HG03103 (cell line): ENCODE measurements at regions not wholly inside any gene's neighbourhood (a gene's known extent, or its start where the extent isn't known, plus 50 kb on each side); places are given as distances from the start of the nearest gene placed in this dataset.
"Not testable (repeated sequence)": the region's sequence is repeated elsewhere in the genome, so short reads cannot be mapped to it uniquely, and the experiment has no call there.

Source experiments
- ATAC-seq: cut with Tn5 transposase; IDR thresholded peaks from one replicate; pipeline ENCODE4 v1.9.1; 2021; ENCODE audit warnings: low read depth; ENCODE audit not compliant: unreplicated experiment

DNA sequence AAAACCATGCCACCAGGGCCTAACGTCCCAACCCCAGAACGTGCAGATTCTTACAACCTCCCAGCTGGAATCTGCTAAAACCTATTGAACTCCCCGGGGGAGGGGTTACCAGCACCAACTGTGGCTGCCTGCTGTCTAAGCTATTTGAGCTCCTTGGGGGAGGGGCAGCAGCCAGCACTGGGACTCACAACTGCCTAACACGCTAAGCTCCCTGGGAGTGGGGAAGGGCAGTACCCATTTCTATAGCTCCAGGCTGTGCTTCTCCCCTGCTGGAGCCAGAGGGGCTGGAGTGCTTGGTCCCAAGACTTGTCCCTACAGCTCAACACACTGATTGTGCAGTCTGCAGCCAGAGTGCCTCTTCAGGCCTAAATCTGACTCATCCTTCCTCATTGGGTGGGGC is 459.8 kb upstream of the FGF16 start:
- no peak for ATAC-seq

DNA sequence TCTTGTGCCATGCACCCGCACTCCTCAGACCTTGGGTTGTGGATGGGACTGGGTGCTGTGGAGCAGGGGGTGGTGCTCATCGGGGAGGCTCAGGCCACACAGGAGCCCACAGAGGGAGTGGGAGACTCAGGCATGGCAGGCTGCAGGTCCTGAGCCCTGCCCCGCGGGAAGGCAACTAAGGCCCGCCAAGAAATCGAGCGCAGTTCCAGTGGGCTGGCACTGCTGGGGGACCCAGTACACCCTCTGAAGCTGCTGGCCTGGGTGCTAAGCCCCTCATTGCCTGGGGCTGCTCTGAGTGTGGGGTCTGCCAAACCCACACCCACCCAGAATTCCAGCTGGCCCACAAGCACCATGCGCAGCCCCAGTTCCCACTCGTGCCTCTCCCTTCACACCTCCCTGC is 450.5 kb upstream of the FGF16 start:
- no peak for ATAC-seq

DNA sequence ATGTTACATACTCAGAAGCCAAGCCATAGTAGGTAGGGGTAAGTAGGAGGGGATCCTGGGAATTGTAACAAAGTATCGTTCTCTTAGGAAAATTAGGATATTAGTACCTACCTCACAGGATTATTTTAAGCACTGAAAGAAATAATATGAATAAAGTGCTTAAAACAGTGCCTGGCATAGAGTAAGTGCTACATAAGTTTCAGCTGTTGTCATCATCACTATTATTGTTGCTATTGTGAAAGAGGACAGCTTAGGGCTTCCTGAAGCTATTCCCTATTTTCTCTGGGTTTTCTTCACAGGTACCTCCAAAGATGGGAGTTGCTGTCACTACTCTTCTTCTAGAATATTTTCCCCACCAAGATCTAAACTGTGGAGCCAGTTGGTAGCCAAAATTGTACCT is 443.7 kb upstream of the FGF16 start:
- ATAC-seq: no peak

DNA sequence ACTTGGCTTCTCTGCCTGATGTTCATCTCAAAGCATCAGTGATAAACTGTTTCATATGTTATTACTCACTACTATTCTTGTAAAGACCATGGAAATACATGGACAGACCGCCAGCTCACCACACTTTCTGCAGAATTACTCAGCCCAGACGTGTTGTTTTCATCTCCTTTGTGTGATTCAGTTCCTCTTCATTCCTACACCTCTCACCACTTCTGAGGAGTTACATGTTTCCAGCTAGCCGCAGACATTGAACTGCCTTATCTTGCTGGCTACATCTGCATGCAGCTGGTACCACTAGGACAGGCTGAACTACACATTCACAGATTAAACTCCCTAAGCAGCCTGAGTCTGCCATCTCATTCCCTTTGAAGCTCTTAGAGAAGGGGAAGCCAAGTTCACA is 443.2 kb upstream of the FGF16 start:
- ATAC-seq: no peak

DNA sequence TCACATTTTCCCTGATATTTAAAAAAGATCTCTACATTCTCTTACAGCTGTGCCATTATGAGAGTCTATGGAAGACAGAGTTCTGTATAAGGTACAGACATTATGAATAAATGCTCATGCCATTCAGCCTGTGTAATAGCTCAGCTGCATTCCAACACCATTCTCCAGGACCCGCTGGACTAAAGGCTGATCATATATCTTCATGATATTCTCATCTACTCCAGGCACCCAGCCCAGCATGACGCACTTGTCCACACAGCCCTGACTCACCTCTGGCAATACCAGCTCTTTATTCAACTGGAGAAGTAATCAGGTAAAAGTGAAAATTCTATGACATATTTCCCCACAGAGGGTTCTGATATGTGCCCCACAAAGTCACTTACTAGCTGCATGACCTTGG is 437.5 kb upstream of the FGF16 start:
- no peak for ATAC-seq

DNA sequence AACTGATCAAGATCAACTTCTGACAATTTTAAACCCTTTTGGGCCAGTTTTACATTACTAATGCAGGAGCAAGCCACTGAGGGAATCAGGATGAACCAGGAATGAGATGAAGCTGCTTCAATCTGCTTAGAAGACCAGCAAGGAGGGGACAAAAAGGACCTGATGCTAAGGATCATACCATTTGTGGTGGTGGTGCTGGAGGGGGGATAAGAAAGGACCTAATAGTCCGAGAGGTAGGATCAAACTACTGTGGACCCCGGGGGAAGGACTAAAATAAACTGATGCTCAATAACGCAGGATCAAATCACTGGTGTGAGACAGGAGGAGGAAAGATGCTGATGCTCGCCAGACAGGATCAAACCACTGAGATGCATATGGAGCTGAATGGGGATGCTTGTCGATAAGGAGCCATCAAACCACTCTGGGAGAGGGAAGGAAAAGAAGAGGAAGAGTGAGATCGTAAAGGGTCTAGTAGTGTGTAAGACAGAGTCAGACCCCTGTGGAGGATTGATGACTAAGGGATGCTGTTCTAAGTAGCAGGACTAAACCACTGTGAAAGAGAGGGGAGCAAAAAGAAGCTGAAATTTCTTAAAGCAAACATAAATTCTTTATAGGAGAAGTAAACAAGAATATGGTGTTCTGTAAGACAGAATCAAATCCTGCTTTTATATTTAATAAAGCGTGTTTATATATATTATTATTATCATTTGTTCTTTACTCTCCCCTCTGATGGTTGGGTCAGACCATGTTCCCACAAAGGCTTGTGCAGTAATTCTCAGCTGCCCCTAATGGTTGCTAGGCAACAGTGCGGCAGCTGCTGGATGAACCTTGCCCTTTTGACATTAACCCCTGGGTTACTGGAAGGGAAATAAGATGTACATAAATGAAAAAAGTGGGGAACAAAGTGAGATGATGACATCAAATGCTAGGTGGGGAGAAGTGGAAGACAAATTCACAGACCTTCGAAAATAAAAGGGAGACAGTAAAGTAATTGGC is 432.5 kb upstream of the FGF16 start:
- ATAC-seq: no peak

DNA sequence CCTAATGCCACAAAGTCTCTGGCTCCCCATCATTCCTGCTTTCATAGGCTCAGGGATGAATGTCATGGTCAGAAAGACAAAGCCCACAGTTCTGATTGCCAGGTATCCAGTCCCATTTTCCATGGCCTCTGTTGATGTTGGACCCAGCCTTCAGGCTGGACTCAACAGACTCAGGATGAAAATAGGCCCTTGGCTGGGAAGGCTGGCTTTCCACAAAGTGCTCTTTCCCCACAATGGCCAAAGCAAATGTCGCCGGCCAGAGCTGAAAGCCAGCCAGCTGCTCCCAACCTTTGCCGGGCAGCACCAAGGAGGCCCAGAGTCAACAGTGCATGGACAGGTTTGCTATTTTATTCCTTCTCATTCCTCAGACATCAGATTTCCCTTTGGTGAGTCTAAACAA is 430.1 kb upstream of the FGF16 start:
- no peak for ATAC-seq

DNA sequence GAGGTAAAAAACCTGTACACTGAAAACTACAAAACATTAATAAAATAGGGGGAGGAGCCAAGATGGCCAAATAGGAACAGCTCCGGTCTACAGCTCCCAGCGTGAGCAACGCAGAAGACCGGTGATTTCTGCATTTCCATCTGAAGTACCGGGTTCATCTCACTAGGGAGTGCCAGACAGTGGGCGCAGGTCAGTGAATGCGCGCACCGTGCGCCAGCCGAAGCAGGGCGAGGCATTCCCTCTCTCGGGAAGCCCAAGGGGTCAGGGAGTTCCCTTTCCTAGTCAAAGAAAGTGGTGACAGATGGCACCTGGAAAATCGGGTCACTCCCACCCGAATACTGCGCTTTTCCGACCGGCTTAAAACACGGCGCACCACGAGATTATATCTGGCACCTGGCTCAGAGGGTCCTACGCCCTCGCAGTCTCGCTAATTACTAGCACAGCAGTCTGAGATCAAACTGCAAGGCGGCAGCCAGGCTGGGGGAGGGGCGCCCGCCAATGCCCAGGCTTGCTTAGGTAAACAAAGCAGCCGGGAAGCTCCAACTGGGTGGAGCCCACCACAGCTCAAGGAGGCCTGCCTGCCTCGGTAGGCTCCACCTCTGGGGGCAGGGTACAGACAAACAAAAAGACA is 400.9 kb upstream of the FGF16 start:
- ATAC-seq: not testable (repeated sequence)

DNA sequence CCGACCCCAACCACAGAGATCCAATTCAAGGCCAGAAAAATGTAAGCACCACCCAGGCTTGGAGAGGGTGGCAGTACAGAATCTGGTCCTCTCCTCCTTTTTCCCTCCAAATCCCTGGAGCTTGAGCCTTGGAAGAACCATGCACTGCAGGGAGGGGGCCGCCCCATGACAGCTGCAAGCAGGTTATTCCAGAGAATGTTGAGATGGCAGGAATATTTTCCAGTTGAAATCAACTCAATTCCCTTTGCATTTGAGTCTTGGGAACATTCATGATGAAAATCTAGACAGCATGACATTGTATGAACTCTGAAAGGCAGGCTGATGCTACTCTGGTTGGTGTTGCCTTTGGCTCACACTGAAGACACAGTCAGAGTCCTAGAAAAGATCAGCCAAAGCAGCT is 386.6 kb upstream of the FGF16 start:
- ATAC-seq: no peak

DNA sequence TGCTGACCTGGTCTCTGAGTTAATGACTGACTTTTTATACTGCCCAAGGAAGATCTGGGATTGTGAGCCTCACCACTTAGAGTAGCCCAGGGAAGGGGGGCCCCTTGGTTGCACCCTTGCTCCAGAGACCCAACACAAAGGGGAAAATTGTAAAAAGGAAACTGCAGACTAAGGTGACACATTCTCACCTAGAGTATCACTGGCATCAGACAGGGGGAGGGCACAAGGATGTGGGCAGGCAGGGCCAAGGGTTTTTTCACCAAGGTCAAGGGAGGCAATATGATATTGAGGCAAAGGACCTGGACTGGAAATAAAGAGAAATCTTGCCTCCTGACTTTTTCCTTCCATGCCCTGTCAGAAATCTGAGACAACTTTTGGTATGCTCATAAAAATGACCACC is 386.2 kb upstream of the FGF16 start:
- no peak for ATAC-seq

DNA sequence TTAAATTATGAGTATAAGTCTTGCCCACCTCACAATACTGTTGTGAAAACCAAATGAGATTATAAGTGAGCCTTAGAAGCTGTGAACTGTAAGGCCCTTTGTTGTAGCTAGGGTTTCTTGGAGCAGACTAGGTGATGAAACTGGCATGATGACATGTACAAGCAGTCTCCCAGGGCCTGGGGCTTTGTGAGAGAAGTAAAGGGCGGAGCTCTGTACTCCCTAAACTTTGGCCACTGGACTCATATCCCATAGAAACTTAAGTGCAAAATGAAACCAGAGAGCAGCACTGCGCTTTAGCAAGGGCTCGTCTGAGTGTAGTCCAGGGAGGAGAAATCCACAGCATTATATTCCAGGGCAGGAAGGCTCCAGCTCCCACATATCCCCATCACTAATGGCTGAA is 385.6 kb upstream of the FGF16 start:
- no peak for ATAC-seq

DNA sequence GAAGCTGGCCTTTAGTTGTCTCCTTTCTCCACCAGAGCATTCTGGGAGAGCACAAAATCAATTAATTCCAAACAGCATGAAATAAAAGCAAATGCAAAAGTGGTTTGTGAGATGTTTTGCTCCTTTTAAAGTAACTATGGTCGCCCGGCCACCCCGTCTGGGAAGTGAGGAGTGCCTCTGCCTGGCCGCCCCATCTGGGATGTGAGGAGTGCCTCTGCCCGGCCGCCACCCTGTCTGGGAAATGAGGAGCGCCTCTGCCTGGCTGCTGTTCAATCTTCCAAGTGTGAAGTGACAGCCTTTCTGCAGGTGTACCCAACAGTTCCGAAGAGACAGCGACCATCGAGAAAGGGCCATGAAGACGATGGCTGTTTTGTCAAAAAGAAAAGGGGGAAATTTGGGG is 381.3 kb upstream of the FGF16 start:
- no peak for ATAC-seq

DNA sequence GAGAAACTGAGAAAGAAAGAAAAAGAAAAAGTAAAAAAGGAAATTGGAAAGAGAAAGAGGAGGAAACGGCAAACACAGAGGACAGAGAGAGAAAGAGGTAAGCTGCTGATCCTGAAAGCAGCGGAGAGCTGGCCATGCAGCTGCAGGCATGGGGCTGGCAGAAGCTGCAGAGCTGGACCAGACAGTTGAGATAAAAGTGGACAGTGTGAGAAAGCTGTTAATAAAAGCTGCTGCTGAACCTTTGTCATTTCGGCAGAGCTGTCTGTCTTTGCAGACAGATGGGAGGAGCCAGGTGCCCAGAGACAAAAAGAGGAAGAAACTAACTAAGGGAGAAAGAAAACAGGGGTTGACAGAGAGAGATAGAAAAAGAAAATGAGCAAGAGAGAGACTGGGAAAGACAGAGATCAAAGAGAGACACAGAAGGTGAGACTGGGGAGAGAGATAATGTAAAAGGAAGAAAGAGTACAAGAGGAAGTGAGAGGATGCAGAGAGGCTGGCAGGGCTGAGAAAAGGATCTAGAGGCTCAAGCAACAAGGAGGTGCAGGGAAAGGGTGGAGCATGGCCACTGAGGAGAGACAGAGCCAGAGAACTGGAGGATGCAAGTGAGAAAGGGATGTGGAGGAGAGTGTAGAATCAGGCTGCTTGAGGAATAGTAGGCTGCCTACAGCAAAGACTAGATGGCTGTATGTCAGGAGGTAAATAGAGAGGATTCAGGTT is 376.8 kb upstream of the FGF16 start:
- ATAC-seq: no peak

DNA sequence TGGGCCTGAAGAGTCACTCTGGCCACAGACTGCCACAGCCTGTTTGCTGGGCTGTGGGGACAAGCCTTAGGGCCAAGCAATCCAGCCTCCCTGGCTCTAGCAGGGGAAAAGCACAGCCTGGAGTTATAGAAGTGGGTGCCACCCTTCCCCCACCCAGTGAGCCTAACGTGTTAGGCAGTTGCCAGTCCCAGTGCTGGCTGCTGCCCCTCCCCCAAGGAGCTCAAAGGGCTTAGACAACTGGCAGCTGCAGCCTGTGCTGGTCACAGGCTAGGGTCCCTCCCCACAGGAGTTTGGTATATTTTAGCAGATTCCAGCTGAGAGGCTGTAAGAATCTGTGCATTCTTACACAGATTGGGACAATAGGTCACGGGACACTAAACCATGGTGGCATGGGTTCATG is 370.3 kb upstream of the FGF16 start:
- ATAC-seq: no peak

DNA sequence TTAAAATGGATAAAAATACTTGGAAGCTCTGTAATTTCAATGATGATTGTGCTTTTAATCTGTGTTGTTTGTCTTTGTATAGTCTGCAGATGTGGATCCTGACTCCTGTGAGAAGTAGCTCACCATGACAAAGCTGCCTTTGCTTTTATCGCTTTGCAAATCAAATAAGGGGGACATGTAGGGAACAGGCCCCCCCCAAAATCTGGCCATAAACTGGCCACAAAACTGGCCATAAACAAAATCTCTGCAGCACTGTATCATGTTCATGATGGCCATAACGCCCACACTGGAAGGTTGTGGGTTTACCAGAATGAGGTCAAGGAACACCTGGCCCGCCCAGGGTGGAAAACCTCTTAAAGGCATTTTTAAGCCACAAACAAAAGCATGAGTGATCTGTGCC is 366.0 kb upstream of the FGF16 start:
- ATAC-seq: not testable (repeated sequence)

DNA sequence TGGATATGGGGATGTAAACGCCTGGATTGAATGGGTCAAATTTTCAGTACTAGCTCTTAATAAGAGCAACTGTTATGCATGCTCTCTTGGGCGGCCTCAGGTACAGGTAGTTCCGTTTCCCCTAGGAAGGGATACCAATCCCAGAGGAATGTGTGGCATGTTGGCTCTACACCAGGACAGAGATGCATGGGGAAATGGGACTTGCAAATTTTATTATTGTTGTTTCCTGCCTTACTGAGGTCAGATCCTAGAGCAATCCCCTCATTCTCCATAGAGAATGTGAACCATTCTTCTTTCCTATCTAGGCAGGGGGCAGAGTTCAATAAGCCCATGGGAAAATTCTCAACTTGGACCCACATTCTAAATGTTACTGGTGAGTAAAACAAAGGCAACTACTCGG is 361.8 kb upstream of the FGF16 start:
- no peak for ATAC-seq

DNA sequence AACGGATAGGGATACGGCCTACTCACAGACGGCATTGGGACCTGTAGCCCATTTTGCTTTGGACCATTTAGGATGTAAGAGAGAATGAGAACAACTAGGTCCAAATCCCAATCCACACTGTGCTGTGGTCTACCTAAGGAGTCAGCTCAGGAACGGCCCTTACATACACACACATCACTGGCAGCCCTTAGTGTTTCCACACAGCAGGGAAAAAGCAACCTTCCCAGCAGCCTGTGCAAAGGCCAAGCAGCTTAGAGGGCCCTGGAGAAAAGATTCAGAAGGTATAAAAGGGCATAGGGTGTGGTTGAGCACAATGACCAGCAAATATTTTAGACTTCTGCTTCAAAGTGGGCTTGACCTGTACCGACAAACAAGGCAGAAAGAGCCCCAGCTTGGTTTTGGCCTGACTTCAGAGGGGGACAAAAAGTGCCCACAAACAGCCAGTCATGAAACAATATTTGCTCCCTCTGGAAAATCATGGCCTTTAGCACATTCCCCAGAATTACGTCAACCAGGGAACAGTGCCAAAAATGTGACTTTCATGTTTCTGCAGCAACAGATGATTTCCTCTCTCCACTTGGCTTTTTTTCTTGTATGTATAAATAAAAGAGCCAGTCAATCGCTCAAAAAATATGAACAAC is 359.5 kb upstream of the FGF16 start:
- ATAC-seq: no peak

DNA sequence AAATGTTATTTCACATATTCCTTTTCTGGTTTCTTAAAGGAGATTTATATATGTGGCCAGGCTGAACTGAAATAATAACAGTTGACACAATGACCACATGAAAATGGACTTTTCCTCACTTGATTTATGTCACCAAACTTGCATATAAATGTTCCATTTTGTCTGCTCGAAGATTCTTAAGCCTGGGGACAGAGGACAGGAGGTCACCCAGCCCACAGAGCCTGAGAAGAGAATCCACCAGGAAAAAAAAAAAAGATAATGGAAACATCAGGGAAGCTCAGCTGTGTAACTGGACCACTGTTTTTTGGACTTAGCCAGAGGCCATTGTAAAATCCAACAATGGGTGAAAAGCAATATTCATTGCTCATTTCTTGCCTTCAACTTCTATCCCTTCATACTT is 359.0 kb upstream of the FGF16 start:
- ATAC-seq: no peak

DNA sequence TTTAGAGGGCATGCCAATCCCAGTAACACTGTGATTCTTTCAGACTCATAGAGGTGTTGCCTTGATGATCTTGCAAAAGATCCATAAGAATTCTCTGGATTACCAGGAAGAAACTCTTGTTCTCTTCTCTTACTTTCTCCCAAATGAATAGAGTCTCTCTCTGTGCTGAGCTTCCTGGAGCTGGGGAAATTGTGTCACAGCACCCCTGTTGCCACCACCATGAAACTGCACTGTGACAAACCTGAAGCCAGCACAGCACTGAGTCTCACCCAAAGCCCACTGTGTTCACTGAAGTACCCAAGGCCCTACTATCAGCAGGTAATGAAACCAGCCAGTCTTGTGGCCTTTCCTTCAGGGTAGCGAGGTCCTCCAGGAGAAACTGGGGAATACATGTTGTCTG is 332.7 kb upstream of the FGF16 start:
- ATAC-seq: no peak

DNA sequence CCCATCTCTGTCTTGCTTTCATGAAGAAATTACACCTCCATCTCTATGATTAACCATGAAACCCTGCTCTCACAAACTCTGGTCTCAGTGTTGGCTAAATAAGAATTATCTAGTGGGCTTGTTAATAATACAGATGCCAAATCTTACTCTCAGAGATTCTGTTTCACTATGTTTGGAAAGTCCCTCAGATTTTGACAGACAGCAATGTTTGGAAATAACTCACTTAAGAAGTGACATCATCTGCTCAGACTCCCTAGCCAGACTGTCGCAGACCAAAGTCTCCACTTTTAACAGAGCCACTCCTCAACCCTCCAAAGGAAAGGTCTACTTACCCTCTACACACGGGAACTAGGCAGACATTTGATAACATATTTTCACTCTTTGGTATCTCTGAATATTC is 328.5 kb upstream of the FGF16 start:
- ATAC-seq: no peak

DNA sequence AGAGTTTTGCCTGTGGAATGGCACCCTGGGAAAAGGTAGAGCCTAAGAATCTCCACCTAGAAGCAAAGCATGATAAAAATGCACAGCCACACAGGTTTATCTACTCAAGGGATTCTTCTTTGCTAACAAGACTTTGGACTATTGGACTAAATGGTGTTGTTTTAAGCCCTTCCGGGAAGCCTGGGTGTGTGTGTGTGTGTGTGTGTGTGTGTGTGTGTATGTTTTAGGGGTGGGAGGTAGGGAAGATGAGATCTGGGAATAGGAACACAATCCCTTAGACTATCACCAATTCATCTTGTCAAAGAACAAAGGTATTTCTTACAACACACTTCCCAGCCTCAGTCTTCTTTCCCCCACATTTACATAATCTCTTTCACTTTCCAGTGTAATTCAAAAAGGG is 327.5 kb upstream of the FGF16 start:
- no peak for ATAC-seq
